ENCODE measurements at regions not wholly inside any gene's neighbourhood (a gene's known extent, or its start where the extent isn't known, plus 50 kb on each side); places are given as distances from the start of the nearest gene placed in this dataset.
"Not testable (repeated sequence)": the region's sequence is repeated elsewhere in the genome, so short reads cannot be mapped to it uniquely, and the experiment has no call there.

- H3K4me3 ChIP-seq (replicated peaks in 1 of 2; ENCODE audit: low read depth in 2 of 2, low read length in 2 of 2), result no peak overlapping the region
- DNase-seq (ENCODE audit: low read depth in 2 of 2), result no peak
- no peak for TF ChIP-seq CTCF (IDR thresholded peaks at IDR 0.05; ENCODE audit: low read depth, low read length)
Observed at GRCh38 chr10:131822692-131823245, 78.0 kb upstream of the PPP2R2D start.

GRCh38 chr10:131823601-131824099 is 77.2 kb upstream of the PPP2R2D start:
- DNase-seq (ENCODE audit: low read depth in 2 of 2); H3K4me3 ChIP-seq (replicated peaks in 1 of 2; ENCODE audit: low read depth in 2 of 2, low read length in 2 of 2): not testable (repeated sequence)

- no peak for TF ChIP-seq CTCF (IDR thresholded peaks at IDR 0.05; ENCODE audit: low read depth, low read length)
- no peak overlapping the region for H3K4me3 ChIP-seq (replicated peaks in 1 of 2; ENCODE audit: low read depth in 2 of 2, low read length in 2 of 2)
- no peak for DNase-seq (ENCODE audit: low read depth in 2 of 2)
Observed at GRCh38 chr10:131824371-131825149, 76.2 kb upstream of the PPP2R2D start.

GRCh38 chr10:131825150-131825848 is 75.5 kb upstream of the PPP2R2D start:
- no peak overlapping the region for H3K4me3 ChIP-seq (replicated peaks in 1 of 2; ENCODE audit: low read depth in 2 of 2, low read length in 2 of 2)
- peak in 1 of 2 donors; percentile 1 for DNase-seq (ENCODE audit: low read depth in 2 of 2)
- no peak for TF ChIP-seq CTCF (IDR thresholded peaks at IDR 0.05; ENCODE audit: low read depth, low read length)

GRCh38 chr10:131825960-131826650 is 74.7 kb upstream of the PPP2R2D start:
- DNase-seq (ENCODE audit: low read depth in 2 of 2), result no peak
- TF ChIP-seq CTCF (IDR thresholded peaks at IDR 0.05; ENCODE audit: low read depth, low read length), result no peak
- no peak overlapping the region for H3K4me3 ChIP-seq (replicated peaks in 1 of 2; ENCODE audit: low read depth in 2 of 2, low read length in 2 of 2)

- TF ChIP-seq CTCF (IDR thresholded peaks at IDR 0.05; ENCODE audit: low read depth, low read length), result no peak
- H3K4me3 ChIP-seq (replicated peaks in 1 of 2; ENCODE audit: low read depth in 2 of 2, low read length in 2 of 2), result no peak overlapping the region
- DNase-seq (ENCODE audit: low read depth in 2 of 2), result no peak
Observed at GRCh38 chr10:131829156-131829930, 71.5 kb upstream of the PPP2R2D start.

Data from cardiac fibroblast (primary cell).